OCI-LY1 (cell line): ENCODE measurements at regions not wholly inside any gene's neighbourhood (a gene's known extent, or its start where the extent isn't known, plus 50 kb on each side); places are given as distances from the start of the nearest gene placed in this dataset.

Experiments
- EZH2 ChIP-seq: fragments of 200-600 bp; sonication (generic), shearing (Covaris generic); IDR thresholded peaks from 2 replicates; pipeline ENCODE4 v1.8.0; 2017; ENCODE audit warnings: borderline replicate concordance, mixed run types, mild to moderate bottlenecking, antibody characterized with exemption, low read length, moderate library complexity, mixed read lengths
- TF ChIP-seq, protein P1 (sequence below): fragments of 200-600 bp; sonication (generic), shearing (Covaris generic); IDR thresholded peaks from 2 replicates; pipeline ENCODE4 v1.5.1; 2017; ENCODE audit warnings: mild to moderate bottlenecking, antibody characterized with exemption, low read length, moderate library complexity, mixed read lengths

DNA sequence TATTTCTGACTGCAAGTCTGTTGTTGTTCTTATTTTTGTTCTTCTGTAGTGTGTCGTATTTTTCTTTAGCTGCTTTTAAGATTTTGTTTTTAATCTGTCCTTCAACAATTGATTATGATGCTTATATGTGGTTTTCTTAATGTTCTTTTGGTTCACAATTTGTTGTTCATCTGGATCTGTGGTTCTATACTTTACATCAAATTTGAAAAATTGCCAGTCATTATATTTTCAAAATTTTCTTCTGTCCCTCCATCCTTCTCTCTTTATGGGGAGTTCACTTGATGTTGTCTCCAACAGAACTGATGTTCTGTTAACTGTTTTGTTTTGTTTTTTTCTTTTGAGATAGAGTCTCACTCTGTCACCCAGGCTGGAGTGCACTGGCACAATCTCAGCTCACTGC lies 378.5 kb upstream of the CD180 start:
- TF ChIP-seq, protein P1, sequence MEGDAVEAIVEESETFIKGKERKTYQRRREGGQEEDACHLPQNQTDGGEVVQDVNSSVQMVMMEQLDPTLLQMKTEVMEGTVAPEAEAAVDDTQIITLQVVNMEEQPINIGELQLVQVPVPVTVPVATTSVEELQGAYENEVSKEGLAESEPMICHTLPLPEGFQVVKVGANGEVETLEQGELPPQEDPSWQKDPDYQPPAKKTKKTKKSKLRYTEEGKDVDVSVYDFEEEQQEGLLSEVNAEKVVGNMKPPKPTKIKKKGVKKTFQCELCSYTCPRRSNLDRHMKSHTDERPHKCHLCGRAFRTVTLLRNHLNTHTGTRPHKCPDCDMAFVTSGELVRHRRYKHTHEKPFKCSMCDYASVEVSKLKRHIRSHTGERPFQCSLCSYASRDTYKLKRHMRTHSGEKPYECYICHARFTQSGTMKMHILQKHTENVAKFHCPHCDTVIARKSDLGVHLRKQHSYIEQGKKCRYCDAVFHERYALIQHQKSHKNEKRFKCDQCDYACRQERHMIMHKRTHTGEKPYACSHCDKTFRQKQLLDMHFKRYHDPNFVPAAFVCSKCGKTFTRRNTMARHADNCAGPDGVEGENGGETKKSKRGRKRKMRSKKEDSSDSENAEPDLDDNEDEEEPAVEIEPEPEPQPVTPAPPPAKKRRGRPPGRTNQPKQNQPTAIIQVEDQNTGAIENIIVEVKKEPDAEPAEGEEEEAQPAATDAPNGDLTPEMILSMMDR = no peak
- no peak for TF ChIP-seq EZH2
